GM18508 (cell line): ENCODE measurements at regions not wholly inside any gene's neighbourhood (a gene's known extent, or its start where the extent isn't known, plus 50 kb on each side); places are given as distances from the start of the nearest gene placed in this dataset.

ENCODE experiments used
- ATAC-seq: cut with Tn5 transposase; IDR thresholded peaks from one replicate; pipeline ENCODE4 v1.9.1; 2021; ENCODE audit warnings: moderate number of reproducible peaks; ENCODE audit not compliant: insufficient read depth, unreplicated experiment

GRCh38 chr1:29712284-29712651, 475.9 kb downstream of the PTPRU start:
- no peak for ATAC-seq

GRCh38 chr1:29711582-29712283, 475.4 kb downstream of the PTPRU start:
- ATAC-seq = peak; percentile 37

GRCh38 chr1:29709704-29710280, 473.5 kb downstream of the PTPRU start:
- no peak for ATAC-seq

GRCh38 chr1:29708796-29709703, 472.7 kb downstream of the PTPRU start:
- no peak for ATAC-seq

DNA sequence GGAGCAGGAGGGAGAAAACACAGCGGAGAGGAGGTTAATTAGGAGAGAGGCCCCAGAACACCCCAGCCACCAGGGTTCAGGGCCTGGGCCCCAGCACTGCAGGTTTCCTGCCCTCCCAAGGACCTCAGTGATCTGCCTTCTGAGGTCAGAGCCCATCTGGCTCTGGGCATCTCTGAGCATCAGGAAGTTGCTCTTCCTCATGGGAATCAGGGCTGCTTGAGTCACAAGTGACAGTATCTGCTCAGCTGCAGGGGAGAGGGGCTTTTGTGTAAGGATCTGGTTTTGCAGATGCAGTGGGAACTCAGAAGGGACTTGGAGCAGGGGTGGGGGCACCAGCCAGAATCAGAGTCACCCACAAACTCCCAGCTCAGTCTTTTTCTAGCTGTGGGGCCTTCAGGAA, 472.1 kb downstream of the PTPRU start:
- no peak for ATAC-seq

DNA sequence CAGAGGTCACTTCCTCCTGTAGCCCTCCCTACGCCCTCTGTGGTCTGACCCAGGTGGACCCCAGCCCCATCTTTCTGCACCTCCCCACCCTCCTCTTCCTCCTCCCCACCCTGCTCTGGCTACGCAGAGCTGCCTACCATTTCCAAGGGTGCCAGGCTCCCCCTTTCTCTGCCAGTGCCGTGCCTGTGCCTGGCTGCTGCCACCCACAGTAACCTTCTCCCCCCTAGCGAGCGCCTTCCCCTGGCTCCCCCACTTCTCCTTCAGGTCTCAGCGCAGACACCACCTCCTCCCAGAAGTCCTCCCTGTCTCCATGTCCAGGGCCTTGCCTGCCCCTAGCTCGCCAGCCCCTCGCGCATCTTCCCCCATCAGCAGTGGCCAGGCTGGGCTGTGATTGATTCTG, 471.5 kb downstream of the PTPRU start:
- ATAC-seq = no peak

GRCh38 chr1:29706936-29707335, 470.6 kb downstream of the PTPRU start:
- ATAC-seq = no peak

DNA sequence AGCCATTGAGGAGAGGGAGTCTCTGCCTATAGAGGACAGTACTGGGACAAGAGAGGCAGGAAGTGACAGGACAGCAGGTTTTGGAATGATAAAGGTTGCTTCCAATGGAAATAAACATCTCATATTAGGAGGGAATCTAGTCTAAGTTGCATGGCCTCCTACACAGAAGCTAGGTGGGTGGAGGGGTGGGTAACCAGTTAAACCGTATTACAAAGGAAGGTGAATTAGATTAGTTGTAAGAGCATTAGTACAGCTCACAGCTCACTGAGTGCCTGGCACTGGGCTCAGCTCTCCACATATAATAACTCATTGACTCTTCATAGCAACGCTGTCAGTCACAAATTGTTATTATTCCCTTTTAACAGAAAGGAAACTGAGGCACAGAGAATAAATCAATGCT, 468.1 kb downstream of the PTPRU start:
- ATAC-seq = no peak

- ATAC-seq = no peak
Measured at GRCh38 chr1:29703596-29704370, 467.5 kb downstream of the PTPRU start.

GRCh38 chr1:29700491-29700890, 464.2 kb downstream of the PTPRU start:
- no peak for ATAC-seq

- no peak for ATAC-seq
Measured at GRCh38 chr1:29698626-29699025, 462.3 kb downstream of the PTPRU start.

GRCh38 chr1:29698033-29698432, 461.7 kb downstream of the PTPRU start:
- no peak for ATAC-seq

DNA sequence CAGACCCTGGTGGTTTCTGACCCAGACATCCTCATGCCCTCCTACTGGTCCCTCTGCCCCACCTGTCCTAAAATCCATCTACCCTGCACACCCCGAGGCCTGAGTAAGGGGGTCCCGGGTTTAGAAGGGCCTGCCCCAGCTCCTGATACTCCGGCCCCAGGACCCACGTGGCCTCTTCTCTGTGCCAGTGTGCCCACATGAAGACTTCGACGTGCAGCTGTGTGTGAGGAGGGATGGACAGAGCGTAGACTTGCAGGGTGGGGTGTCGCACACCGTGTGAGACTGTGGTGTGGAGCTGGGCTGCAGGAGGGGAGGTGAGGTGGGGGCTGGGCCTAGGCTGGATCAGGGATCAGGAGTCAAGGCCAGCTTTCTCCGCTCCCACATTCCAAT, 461.1 kb downstream of the PTPRU start:
- no peak for ATAC-seq

DNA sequence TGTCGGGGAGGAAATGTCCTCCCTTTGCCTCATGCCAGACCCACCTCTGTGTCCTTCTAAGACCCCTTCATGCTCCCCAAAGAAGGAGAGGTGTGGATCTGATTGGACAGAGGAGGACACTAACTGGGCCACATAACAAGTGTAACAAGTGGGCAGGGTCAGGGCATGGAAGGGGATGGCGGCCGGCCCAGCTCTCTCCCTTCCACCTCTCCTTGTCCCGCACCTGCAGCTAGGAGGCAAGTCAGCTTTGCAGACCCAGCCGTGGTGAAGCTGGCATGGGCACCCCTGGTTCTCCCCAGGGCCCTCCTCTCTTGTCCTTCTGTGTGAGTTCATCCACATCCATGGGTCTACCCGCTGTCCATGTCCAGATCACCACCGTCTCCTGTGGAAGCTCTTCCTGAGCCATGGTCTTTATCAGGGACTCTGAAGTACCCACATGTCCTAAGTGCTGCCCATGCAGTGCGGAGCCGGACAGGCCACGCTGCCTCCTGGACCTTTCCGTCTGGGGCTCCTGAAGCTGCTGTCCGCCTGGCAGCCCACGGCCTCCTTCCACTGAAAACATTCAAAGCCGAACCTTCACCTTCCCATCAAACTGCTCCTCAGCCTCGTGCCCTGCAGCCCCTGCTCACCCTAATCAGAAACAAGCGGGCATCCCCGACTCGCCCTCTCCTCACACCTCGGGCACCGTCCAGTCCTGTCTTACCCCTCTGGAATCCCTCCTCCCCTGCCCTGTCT, 460.5 kb downstream of the PTPRU start:
- ATAC-seq = no peak

- no peak for ATAC-seq
Measured at GRCh38 chr1:29695803-29696202, 459.5 kb downstream of the PTPRU start.

GRCh38 chr1:29695036-29695435, 458.7 kb downstream of the PTPRU start:
- no peak for ATAC-seq

- ATAC-seq = no peak
Measured at GRCh38 chr1:29691499-29691898, 455.2 kb downstream of the PTPRU start.

DNA sequence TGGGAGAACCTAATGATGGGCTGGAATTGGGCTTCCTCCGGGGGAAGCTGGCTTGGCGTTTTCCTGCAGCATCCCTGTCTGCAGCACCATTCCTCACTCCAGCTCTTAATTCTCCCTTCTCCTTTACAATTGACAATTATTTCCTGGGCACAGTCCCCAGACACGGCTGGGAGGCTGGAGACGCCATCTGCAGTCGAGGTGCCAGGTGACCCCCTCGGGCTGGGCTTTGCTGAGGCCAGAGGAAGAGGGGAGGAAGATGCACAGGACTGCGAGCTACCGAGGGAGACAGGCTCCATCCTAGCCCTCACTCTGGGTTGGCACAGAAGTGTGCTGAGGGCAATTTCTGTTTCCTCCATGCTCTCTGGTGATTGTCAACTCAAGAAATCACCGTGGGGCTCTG, 453.8 kb downstream of the PTPRU start:
- ATAC-seq = no peak

DNA sequence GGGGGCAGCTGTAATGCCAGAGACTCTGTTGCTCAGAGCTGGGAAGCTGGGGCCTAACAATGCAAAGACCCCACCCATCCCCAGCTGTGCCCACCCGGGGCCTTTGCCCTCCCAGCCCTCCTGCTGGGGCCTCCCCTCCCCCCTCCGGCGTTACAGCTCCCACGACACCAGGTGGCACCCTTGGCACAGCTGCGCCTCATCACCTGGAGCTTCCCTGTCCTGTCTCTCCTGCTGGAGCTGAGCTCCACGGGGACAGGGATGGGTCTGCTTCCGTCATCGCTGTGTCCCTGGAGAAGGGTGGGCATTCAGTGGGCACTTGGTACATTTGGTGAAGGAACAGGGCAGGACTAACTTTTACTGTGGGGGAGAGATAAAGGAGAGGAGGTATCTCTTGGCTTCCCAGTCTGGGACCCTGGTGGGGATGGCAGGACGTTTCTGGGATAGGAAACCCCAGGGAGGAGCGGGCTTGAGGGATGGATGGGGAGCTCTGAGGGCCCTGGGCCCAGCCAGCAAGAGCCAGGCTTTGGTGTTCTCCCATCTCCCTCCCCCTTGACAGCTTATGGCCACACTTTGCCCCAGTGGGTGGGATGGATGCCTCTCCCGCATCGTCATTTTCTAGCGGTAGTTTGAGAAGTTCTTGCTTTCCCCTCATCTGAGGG, 453.2 kb downstream of the PTPRU start:
- ATAC-seq = no peak
